ENCODE measurements at regions not wholly inside any gene's neighbourhood (a gene's known extent, or its start where the extent isn't known, plus 50 kb on each side); places are given as distances from the start of the nearest gene placed in this dataset.
"Not testable (repeated sequence)": the region's sequence is repeated elsewhere in the genome, so short reads cannot be mapped to it uniquely, and the experiment has no call there.

GRCh38 chr4:112076919-112077608 lies 68.2 kb upstream of the FAM241A start:
- no peak for DNase-seq (ENCODE audit: low read depth, low spot score)

- DNase-seq (ENCODE audit: low read depth, low spot score): no peak
These were observed 67.5 kb upstream of the FAM241A start for GRCh38 chr4:112077743-112078142.

- DNase-seq (ENCODE audit: low read depth, low spot score): no peak
These were observed 62.2 kb upstream of the FAM241A start for GRCh38 chr4:112082954-112083586.

- no peak for DNase-seq (ENCODE audit: low read depth, low spot score)
These were observed 61.5 kb upstream of the FAM241A start for GRCh38 chr4:112083587-112084347.

- no peak for DNase-seq (ENCODE audit: low read depth, low spot score)
These were observed 59.9 kb upstream of the FAM241A start for GRCh38 chr4:112085156-112086035.

- no peak for DNase-seq (ENCODE audit: low read depth, low spot score)
These were observed 59.2 kb upstream of the FAM241A start for GRCh38 chr4:112086036-112086434.

GRCh38 chr4:112086661-112087060 lies 58.6 kb upstream of the FAM241A start:
- peak; percentile 39 for DNase-seq (ENCODE audit: low read depth, low spot score)

- DNase-seq (ENCODE audit: low read depth, low spot score): not testable (repeated sequence)
These were observed 52.9 kb upstream of the FAM241A start for GRCh38 chr4:112092330-112092729.

GRCh38 chr4:112093636-112094202 lies 51.5 kb upstream of the FAM241A start:
- DNase-seq (ENCODE audit: low read depth, low spot score): no peak

GRCh38 chr4:112094330-112094729 lies 50.9 kb upstream of the FAM241A start:
- no peak for DNase-seq (ENCODE audit: low read depth, low spot score)
